HG02642 (cell line): ENCODE measurements at regions not wholly inside any gene's neighbourhood (a gene's known extent, or its start where the extent isn't known, plus 50 kb on each side); places are given as distances from the start of the nearest gene placed in this dataset.
A peak's percentile ranks its signal among the peaks of the same experiment; 100 is the strongest.

Source experiments
- ATAC-seq: cut with Tn5 transposase; IDR thresholded peaks from one replicate; pipeline ENCODE4 v1.9.1; 2021; ENCODE audit warnings: mild to moderate bottlenecking; ENCODE audit not compliant: unreplicated experiment, poor library complexity

DNA sequence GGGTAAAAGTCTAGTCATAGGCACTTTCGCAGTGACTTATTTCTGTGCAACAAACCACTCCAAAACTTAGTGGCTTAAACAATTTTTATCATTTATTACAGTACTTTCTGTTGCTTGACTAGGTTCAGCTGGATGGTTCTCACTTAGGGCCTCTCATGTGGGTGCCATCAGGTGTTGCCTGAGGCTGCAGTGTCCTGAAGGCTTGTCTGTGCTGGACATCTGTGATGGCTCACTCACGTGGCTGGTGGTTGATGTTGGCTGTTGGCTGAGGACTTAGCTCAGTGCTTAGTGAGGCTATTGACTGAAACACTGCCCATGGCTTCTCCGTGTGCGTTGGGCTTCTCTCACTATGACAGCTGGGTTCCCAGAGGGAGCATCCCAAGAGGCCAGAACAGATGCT, 81.4 kb upstream of the GCFC2 start:
- ATAC-seq, result no peak

GRCh38 chr2:75790814-75791467, 80.2 kb upstream of the GCFC2 start:
- ATAC-seq, result peak; percentile 51

- no peak for ATAC-seq
These were observed 79.6 kb upstream of the GCFC2 start for GRCh38 chr2:75790121-75790813.

GRCh38 chr2:75788902-75789301, 78.2 kb upstream of the GCFC2 start:
- no peak for ATAC-seq

DNA sequence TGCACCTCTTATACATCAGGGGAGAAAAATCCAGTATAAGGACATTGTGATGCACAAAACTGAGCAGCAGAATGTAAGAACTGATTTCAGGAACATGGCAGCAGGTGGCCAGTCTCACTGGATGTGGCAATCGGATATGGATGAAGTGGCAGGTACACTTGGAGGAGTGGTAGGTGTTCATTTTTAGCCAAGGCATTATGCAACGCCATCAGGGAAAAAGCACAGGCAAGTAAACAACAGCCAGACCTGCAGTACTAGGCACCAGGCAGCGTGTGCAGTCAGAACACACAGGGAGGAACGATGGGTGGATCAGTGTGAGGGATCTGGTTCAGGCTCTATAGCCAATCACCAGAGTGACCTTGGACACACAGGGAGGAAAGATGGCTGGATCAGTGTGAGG, 77.4 kb upstream of the GCFC2 start:
- no peak for ATAC-seq

DNA sequence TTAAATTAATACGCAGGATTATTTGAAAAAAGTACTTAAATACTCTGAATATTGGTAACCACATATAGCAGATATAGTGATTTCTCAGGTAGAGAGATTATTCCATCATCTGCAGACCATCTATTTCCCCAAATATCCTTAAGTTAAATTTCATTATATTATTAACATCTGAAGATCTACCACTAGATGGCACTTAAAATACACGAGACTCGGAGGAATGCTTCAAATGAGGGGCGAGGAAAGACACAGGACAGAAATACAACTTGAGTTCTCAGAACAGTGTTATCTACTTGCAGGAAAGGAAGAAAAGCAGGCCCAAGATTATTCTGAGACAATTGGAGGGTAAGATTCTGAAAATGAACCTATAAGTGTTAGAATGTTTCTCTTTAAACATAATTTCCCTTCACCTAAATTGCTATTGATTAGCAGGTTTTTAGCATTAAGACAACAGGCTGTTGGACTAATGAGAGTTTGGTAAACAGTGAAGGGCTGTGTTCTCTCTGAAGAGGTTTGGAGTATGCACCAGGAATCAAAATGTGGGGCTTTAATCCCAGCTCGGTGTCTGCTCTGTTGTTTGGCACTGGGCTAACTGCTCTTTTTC, 76.9 kb upstream of the GCFC2 start:
- no peak for ATAC-seq

DNA sequence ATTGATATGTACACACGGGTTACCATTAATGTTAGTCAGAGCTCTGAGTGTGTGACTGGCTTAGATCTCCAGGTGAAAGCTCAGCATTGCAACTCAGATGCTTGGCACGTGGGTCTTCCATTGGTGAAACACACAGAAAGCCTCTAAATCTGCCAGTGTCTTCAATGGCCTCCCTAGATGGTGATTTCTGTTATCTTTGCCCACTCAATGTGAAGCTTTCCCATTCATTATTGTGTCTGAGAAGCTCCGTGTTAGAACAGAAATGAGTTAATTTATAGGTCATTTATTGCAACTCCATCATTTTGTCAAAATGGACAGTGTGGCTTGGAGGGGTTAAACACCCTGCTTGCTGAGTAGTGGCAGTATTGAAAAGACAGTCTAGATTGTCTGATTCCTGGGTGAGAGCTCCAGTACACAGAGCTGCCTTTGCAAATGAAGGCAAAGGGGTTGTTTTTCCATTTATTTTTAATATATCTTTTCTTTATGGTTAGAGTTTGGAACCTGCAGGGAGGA, 64.7 kb upstream of the GCFC2 start:
- ATAC-seq, result no peak

DNA sequence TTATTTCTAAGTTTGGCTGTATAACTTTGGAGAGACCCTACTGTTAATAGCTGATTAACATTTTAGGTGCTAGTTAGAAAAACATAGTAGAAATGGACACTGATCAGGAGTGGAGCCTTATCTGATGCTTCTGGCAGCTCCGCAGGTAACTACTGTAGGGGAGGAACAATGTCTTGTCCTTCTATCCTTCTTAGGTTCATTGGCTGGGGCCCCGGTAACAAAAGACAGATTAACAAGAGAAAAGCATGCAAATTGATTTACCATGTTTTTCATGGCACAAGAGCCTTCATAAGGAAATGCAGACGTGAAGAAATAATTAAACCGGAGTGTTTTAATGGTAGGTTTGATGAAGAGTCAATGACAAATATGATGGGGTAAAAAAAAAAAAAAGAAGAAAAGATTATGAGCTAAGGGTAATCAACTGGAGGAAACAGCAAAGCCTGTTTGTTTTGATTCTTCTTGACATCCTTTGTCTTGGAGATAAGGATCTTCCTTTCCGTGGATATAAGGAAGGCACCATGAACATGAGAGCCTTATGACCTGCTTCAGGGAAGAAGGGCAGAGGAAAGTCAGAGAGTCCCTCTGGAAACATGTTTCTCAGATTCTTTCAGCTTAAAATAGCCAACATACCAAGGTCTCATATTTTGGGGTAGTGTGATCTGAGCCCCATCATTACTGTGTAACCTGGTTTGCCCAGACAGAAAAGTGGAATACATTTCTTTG, 62.4 kb upstream of the GCFC2 start:
- no peak for ATAC-seq

- ATAC-seq, result no peak
These were observed 55.1 kb upstream of the GCFC2 start for GRCh38 chr2:75765798-75766197.

GRCh38 chr2:75764611-75765010, 53.9 kb upstream of the GCFC2 start:
- no peak for ATAC-seq
